ENCODE measurements at regions not wholly inside any gene's neighbourhood (a gene's known extent, or its start where the extent isn't known, plus 50 kb on each side); places are given as distances from the start of the nearest gene placed in this dataset.

DNA sequence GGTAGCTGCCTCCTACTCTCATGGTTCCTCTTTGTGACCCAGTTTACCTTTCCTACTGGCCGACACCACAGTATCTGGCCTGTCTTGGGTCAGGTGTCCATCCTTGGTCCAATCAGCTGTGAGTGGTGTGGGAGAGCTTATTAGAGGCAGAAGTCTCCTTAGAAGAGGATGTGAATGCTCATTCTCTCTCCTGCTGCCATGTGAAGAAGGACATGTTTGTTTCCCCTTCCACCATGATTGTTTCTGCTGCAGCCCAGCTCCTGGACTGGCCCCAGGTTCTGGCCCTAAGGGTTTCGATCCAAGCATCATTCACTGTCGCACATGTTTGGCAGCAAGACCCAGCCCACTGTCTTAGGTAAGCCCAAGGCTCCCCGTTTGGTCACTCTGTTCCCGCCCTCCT, 55.3 kb upstream of the TGIF1 start:
- no peak for TF ChIP-seq CTCF (IDR thresholded peaks at IDR 0.05 in 4 of 5, conservative IDR thresholded peaks at IDR 0.05 in 1 of 5)
- no peak for TF ChIP-seq POLR2A (IDR thresholded peaks at IDR 0.05)
